ENCODE measurements at regions not wholly inside any gene's neighbourhood (a gene's known extent, or its start where the extent isn't known, plus 50 kb on each side); places are given as distances from the start of the nearest gene placed in this dataset.
"Not testable (repeated sequence)": the region's sequence is repeated elsewhere in the genome, so short reads cannot be mapped to it uniquely, and the experiment has no call there.

DNA sequence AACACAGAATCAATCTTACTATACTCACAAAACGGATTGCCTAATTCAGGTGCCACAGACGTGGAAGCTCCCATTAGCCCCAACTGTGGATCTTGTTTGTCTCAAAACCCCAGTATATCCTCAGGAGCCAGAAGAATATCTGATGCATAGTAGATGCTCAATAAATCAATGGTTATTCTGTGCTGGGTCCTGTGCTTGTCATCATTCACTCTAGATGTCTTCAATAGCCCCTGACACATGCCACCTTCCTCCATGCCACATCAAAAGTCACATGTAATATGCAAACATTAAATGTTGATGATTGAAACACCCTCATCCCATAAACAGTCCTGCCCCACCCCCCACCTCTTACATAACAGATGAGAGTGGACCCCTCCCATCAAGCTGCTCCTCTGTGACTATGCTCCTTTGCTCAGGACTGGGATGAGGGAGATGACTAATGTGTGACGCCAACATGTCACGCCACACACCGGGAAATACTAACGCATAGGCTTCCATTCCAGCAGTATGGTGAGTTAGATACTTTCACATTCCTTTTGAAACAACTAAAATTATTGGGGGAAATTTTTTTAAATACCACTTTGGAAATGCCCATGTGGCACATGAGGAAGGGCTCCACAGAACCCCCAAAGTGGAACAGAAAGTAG is 267.6 kb upstream of the SDK2 start:
- Histone ChIP-seq H4K20me1 (ENCODE audit: insufficient read depth, low read length) (no peaks in the 10 kb centered on the region), H3K27ac (ENCODE audit: low read length) (no peak overlapping the region), H3K9ac (ENCODE audit: low read length) (no peak overlapping the region), H2AFZ (ENCODE audit: low read depth, low read length) (no peak overlapping the region), H3K9me3 (ENCODE audit: insufficient read depth, low read length) (no peaks in the 10 kb centered on the region), H3K36me3 (replicated peaks; ENCODE audit: low read depth, low read length) (no peaks in the 10 kb centered on the region), H3K4me3 (ENCODE audit: low read length) (no peak overlapping the region), H3K27me3 (ENCODE audit: low read depth, low read length) (peaks cover 12% of the 10 kb centered on the region), H3K4me1 (ENCODE audit: low read length) (no peaks in the 10 kb centered on the region), H3K79me2 (ENCODE audit: low read length) (no peaks in the 10 kb centered on the region), H3K4me2 (ENCODE audit: low read length) (no peak overlapping the region)
- no peak for TF ChIP-seq EZH2phosphoT487 (IDR thresholded peaks at IDR 0.05; ENCODE audit: low read depth)
- TF ChIP-seq CTCF (IDR thresholded peaks at IDR 0.05; ENCODE audit: low read depth, low read length) = no peak

GRCh38 chr17:73912373-73912746 is 268.1 kb upstream of the SDK2 start:
- Histone ChIP-seq H3K27me3 (ENCODE audit: low read depth, low read length) (peaks cover 12% of the 10 kb centered on the region), H3K27ac (ENCODE audit: low read length) (no peak overlapping the region), H3K4me2 (ENCODE audit: low read length) (no peak overlapping the region)

DNA sequence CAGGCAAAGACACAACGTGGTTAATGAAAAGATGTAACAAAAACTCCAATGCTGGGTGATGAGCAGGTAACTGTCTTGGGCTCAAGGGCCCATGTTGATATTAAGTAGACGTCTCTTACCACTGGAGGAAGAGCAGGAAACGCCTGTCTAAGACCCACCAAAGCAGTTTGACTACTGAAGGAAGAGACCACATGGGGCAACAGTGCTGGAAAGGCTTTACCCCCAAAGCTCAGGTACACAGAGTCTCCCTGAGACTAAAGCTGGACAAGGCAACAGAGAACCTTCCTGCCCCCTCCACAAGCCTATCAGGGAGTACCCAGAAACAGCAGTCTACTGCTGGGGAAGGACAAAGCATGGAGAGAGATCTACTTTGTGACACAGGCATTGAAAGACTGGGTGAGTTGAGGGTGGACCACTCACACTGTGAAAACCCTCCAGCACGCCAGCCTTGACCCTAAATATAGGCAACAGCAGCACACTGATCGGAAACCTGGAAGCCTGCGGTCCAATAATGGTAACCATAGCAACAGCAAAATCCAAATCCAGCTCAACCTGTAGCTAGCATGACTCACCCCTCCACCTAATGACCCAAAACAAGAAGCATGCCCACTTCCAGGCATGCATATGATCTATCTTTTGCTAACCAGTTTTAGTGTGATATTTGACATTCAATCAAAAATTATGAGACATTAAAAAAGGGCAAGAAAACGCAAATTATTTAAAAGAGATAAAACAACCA is 270.5 kb upstream of the SDK2 start:
- Histone ChIP-seq H2AFZ (ENCODE audit: low read depth, low read length) (no peak overlapping the region), H3K27ac (ENCODE audit: low read length) (no peak overlapping the region), H3K79me2 (ENCODE audit: low read length) (no peaks in the 10 kb centered on the region), H3K36me3 (replicated peaks; ENCODE audit: low read depth, low read length) (no peaks in the 10 kb centered on the region), H4K20me1 (ENCODE audit: insufficient read depth, low read length) (no peaks in the 10 kb centered on the region), H3K4me1 (ENCODE audit: low read length) (no peaks in the 10 kb centered on the region), H3K4me2 (ENCODE audit: low read length) (no peak overlapping the region), H3K27me3 (ENCODE audit: low read depth, low read length) (peaks cover 12% of the 10 kb centered on the region), H3K9ac (ENCODE audit: low read length) (no peak overlapping the region), H3K9me3 (ENCODE audit: insufficient read depth, low read length) (0 out of 2 replicates have a peak, but pooled peaks cover 3% of the 10 kb centered on the region), H3K4me3 (ENCODE audit: low read length) (no peak overlapping the region)
- no peak for TF ChIP-seq CTCF (IDR thresholded peaks at IDR 0.05; ENCODE audit: low read depth, low read length)

More at GRCh38 chr17:73912373-73912746, 268.1 kb upstream of the SDK2 start:
- Histone ChIP-seq H3K36me3 (replicated peaks; ENCODE audit: low read depth, low read length) (no peaks in the 10 kb centered on the region), H3K9ac (ENCODE audit: low read length) (no peak overlapping the region), H4K20me1 (ENCODE audit: insufficient read depth, low read length) (no peaks in the 10 kb centered on the region), H2AFZ (ENCODE audit: low read depth, low read length) (no peak overlapping the region), H3K79me2 (ENCODE audit: low read length) (no peaks in the 10 kb centered on the region), H3K9me3 (ENCODE audit: insufficient read depth, low read length) (no peaks in the 10 kb centered on the region), H3K4me1 (ENCODE audit: low read length) (no peaks in the 10 kb centered on the region), H3K4me3 (ENCODE audit: low read length) (no peak overlapping the region)
- no peak for TF ChIP-seq CTCF (IDR thresholded peaks at IDR 0.05; ENCODE audit: low read depth, low read length)

DNA sequence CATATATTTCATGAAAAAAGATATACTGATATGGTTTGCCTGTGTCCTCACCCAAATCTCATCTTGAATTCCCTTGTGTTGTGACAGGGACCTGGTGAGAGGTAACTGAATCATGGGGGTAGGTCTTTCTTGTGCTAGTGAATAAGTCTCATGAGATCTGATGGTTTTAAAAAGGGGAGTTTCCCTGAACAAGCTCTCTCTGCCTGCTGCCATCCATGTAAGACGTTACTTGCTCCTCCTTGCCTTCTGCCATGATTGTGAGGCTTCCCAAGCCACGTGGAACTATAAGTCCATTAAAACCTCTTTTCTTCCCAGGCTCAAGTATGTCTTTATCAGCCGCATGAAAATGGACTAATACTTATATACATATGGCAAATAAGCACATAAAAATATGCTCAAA is 274.8 kb upstream of the SDK2 start:
- H3K79me2 ChIP-seq (ENCODE audit: low read length); H4K20me1 ChIP-seq (ENCODE audit: insufficient read depth, low read length); H3K4me1 ChIP-seq (ENCODE audit: low read length); H3K27me3 ChIP-seq (ENCODE audit: low read depth, low read length); H3K9ac ChIP-seq (ENCODE audit: low read length); H3K9me3 ChIP-seq (ENCODE audit: insufficient read depth, low read length); H3K27ac ChIP-seq (ENCODE audit: low read length); H3K36me3 ChIP-seq (replicated peaks; ENCODE audit: low read depth, low read length); H3K4me2 ChIP-seq (ENCODE audit: low read length); H3K4me3 ChIP-seq (ENCODE audit: low read length); H2AFZ ChIP-seq (ENCODE audit: low read depth, low read length): not testable (repeated sequence)

All from OCI-LY3 (cell line).